ENCODE measurements at regions not wholly inside any gene's neighbourhood (a gene's known extent, or its start where the extent isn't known, plus 50 kb on each side); places are given as distances from the start of the nearest gene placed in this dataset.

- H3K9ac ChIP-seq (ENCODE audit: control insufficient read depth, extremely low read depth, insufficient read depth, low read length): no peak overlapping the region
- H3K9me3 ChIP-seq (ENCODE audit: control insufficient read depth, low read depth, low read length): no peaks in the 10 kb centered on the region
- no peaks in the 10 kb centered on the region for H3K9me1 ChIP-seq (ENCODE audit: control insufficient read depth, extremely low read depth, insufficient read depth, low read length)
- H3K4me1 ChIP-seq (ENCODE audit: control insufficient read depth, extremely low read depth, insufficient read depth, low read length): no peaks in the 10 kb centered on the region
- H3K4me3 ChIP-seq (ENCODE audit: control insufficient read depth in 2 of 3, extremely low read depth in 1 of 3, insufficient read depth in 2 of 3, low read depth in 1 of 3, low read length in 3 of 3): no peak overlapping the region
- FAIRE-seq: no peak
- no peak overlapping the region for H3K4me2 ChIP-seq (ENCODE audit: control insufficient read depth, extremely low read depth, insufficient read depth, low read depth, low read length)
- no peak for TF ChIP-seq EZH2 (IDR thresholded peaks at IDR 0.05; ENCODE audit: low read length)
- TF ChIP-seq, protein P1, sequence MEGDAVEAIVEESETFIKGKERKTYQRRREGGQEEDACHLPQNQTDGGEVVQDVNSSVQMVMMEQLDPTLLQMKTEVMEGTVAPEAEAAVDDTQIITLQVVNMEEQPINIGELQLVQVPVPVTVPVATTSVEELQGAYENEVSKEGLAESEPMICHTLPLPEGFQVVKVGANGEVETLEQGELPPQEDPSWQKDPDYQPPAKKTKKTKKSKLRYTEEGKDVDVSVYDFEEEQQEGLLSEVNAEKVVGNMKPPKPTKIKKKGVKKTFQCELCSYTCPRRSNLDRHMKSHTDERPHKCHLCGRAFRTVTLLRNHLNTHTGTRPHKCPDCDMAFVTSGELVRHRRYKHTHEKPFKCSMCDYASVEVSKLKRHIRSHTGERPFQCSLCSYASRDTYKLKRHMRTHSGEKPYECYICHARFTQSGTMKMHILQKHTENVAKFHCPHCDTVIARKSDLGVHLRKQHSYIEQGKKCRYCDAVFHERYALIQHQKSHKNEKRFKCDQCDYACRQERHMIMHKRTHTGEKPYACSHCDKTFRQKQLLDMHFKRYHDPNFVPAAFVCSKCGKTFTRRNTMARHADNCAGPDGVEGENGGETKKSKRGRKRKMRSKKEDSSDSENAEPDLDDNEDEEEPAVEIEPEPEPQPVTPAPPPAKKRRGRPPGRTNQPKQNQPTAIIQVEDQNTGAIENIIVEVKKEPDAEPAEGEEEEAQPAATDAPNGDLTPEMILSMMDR (optimal IDR thresholded peaks at IDR 0.05 in 1 of 3, IDR thresholded peaks at IDR 0.05 in 1 of 3, conservative IDR thresholded peaks at IDR 0.05 in 1 of 3; ENCODE audit: extremely low read depth in 1 of 3, insufficient read depth in 2 of 3, low read length in 3 of 3): no peak
- H3K27ac ChIP-seq (ENCODE audit: control insufficient read depth, insufficient read depth, low read length): no peak overlapping the region
- no peaks in the 10 kb centered on the region for H4K20me1 ChIP-seq (ENCODE audit: control insufficient read depth, extremely low read depth, insufficient read depth, low read length)
- dilution Hi-C loops (cut with MboI; ENCODE audit: extremely low pct_ligation_motif_present, low sequenced_read_pairs): no loop called here
- no peaks in the 10 kb centered on the region for H3K36me3 ChIP-seq (ENCODE audit: control insufficient read depth in 2 of 2, extremely low read depth in 1 of 2, insufficient read depth in 2 of 2, low read length in 2 of 2)
- no peak overlapping the region for H2AFZ ChIP-seq (ENCODE audit: control insufficient read depth, low read length)
- H3K27me3 ChIP-seq (ENCODE audit: control insufficient read depth, extremely low read depth, insufficient read depth, low read length): peaks cover 11% of the 10 kb centered on the region
- H3K79me2 ChIP-seq (ENCODE audit: control insufficient read depth, insufficient read depth, low read length): no peaks in the 10 kb centered on the region
- DNase-seq (ENCODE audit: low read depth, low spot score): no peak
Measured at GRCh38 chr1:112262316-112262715, 133.7 kb upstream of the CTTNBP2NL start.

- no peaks in the 10 kb centered on the region for H3K36me3 ChIP-seq (ENCODE audit: control insufficient read depth in 2 of 2, extremely low read depth in 1 of 2, insufficient read depth in 2 of 2, low read length in 2 of 2)
- no peak for DNase-seq (ENCODE audit: low read depth, low spot score)
- H3K9ac ChIP-seq (ENCODE audit: control insufficient read depth, extremely low read depth, insufficient read depth, low read length): no peak overlapping the region
- H4K20me1 ChIP-seq (ENCODE audit: control insufficient read depth, extremely low read depth, insufficient read depth, low read length): no peaks in the 10 kb centered on the region
- TF ChIP-seq EZH2 (IDR thresholded peaks at IDR 0.05; ENCODE audit: low read length): no peak
- TF ChIP-seq, protein P1 (optimal IDR thresholded peaks at IDR 0.05 in 1 of 3, IDR thresholded peaks at IDR 0.05 in 1 of 3, conservative IDR thresholded peaks at IDR 0.05 in 1 of 3; ENCODE audit: extremely low read depth in 1 of 3, insufficient read depth in 2 of 3, low read length in 3 of 3): no peak
- H3K9me3 ChIP-seq (ENCODE audit: control insufficient read depth, low read depth, low read length): no peaks in the 10 kb centered on the region
- no peak overlapping the region for H3K27ac ChIP-seq (ENCODE audit: control insufficient read depth, insufficient read depth, low read length)
- no peaks in the 10 kb centered on the region for H3K9me1 ChIP-seq (ENCODE audit: control insufficient read depth, extremely low read depth, insufficient read depth, low read length)
- H3K27me3 ChIP-seq (ENCODE audit: control insufficient read depth, extremely low read depth, insufficient read depth, low read length): peaks cover 11% of the 10 kb centered on the region
- FAIRE-seq: no peak
- no peaks in the 10 kb centered on the region for H3K79me2 ChIP-seq (ENCODE audit: control insufficient read depth, insufficient read depth, low read length)
- no peak overlapping the region for H2AFZ ChIP-seq (ENCODE audit: control insufficient read depth, low read length)
- H3K4me1 ChIP-seq (ENCODE audit: control insufficient read depth, extremely low read depth, insufficient read depth, low read length): no peaks in the 10 kb centered on the region
- no peak overlapping the region for H3K4me3 ChIP-seq (ENCODE audit: control insufficient read depth in 2 of 3, extremely low read depth in 1 of 3, insufficient read depth in 2 of 3, low read depth in 1 of 3, low read length in 3 of 3)
- dilution Hi-C loops (cut with MboI; ENCODE audit: extremely low pct_ligation_motif_present, low sequenced_read_pairs): no loop called here
- no peak overlapping the region for H3K4me2 ChIP-seq (ENCODE audit: control insufficient read depth, extremely low read depth, insufficient read depth, low read depth, low read length)
Measured at GRCh38 chr1:112263042-112263441, 133.0 kb upstream of the CTTNBP2NL start.
